Neural cell (in vitro differentiated cells): ENCODE measurements at regions not wholly inside any gene's neighbourhood (a gene's known extent, or its start where the extent isn't known, plus 50 kb on each side); places are given as distances from the start of the nearest gene placed in this dataset.
"Not testable (repeated sequence)": the region's sequence is repeated elsewhere in the genome, so short reads cannot be mapped to it uniquely, and the experiment has no call there.

Experiments
- H2AFZ ChIP-seq: fragments of 200-600, 300-800 bp; sonication (generic), shearing (Covaris generic); 2 replicates; pipeline ENCODE4 v1.6.0; 2014; ENCODE audit warnings: low read depth, mild to moderate bottlenecking, antibody characterized with exemption, low read length, moderate library complexity
- H3F3A ChIP-seq: fragments of 200-600 bp; shearing (Covaris generic); 2 replicates; pipeline ENCODE4 v1.6.1; 2016; ENCODE audit warnings: mild to moderate bottlenecking, moderate library complexity, mixed read lengths, antibody characterized with exemption, low read length; ENCODE audit not compliant: insufficient read depth, poor library complexity, severe bottlenecking
- H3K27ac ChIP-seq: fragments of 200-600, 300-800 bp; sonication (generic), shearing (Covaris generic); 2 replicates; pipeline ENCODE4 v1.5.1; 2014; ENCODE audit warnings: mild to moderate bottlenecking, low read length, moderate library complexity
- H3K27me3 ChIP-seq: fragments of 300-800, 200-600 bp; sonication (generic), shearing (Covaris generic); 2 replicates; pipeline ENCODE4 v1.6.0; 2014; ENCODE audit warnings: mild to moderate bottlenecking, low read depth, low read length, moderate library complexity; ENCODE audit not compliant: insufficient read depth
- H3K36me3 ChIP-seq: fragments of 300-800, 200-600 bp; sonication (generic), shearing (Covaris generic); 2 replicates; pipeline ENCODE4 v1.5.1; 2014; ENCODE audit warnings: mild to moderate bottlenecking, antibody characterized with exemption, low read length, moderate library complexity; ENCODE audit not compliant: insufficient read depth
- H3K4me2 ChIP-seq: fragments of 300-800, 200-600 bp; sonication (generic), shearing (Covaris generic); 2 replicates; pipeline ENCODE4 v1.6.0; 2014; ENCODE audit warnings: mild to moderate bottlenecking, low read length
- H3K4me3 ChIP-seq: fragments of 300-800, 200-600 bp; sonication (generic), shearing (Covaris generic); 2 replicates; pipeline ENCODE4 v1.5.1; 2014; ENCODE audit warnings: mild to moderate bottlenecking, low read length, moderate library complexity
- H3K79me2 ChIP-seq: fragments of 200-600 bp; shearing (Covaris generic); replicated peaks from 2 replicates; pipeline ENCODE4 v1.6.0; 2014; ENCODE audit warnings: mild to moderate bottlenecking, low read length, moderate library complexity; ENCODE audit not compliant: insufficient read depth
- H3K9ac ChIP-seq: fragments of 300-800, 200-600 bp; sonication (generic), shearing (Covaris generic); 2 replicates; pipeline ENCODE4 v1.6.1; 2016; ENCODE audit warnings: mild to moderate bottlenecking, low read length, mixed read lengths
- H3K9me2 ChIP-seq: fragments of 200-600 bp; shearing (Covaris generic); 2 replicates; pipeline ENCODE4 v1.6.1; 2016; ENCODE audit warnings: mild to moderate bottlenecking, low read length, mixed read lengths; ENCODE audit not compliant: insufficient read depth
- H3K9me3 ChIP-seq: fragments of 200-600, 300-800 bp; sonication (generic), shearing (Covaris generic); 2 replicates; pipeline ENCODE4 v1.6.1; 2016; ENCODE audit warnings: mild to moderate bottlenecking, mixed run types, low read length, moderate library complexity, mixed read lengths
- H4K20me1 ChIP-seq: fragments of 200-600 bp; shearing (Covaris generic); 2 replicates; pipeline ENCODE4 v1.6.1; 2016; ENCODE audit warnings: mild to moderate bottlenecking, mixed run types; ENCODE audit not compliant: insufficient read depth
- CTCF ChIP-seq: fragments of 450-650 bp; IDR thresholded peaks from 2 replicates; pipeline ENCODE4 v1.5.1; 2014; ENCODE audit warnings: antibody characterized with exemption, mild to moderate bottlenecking, moderate library complexity; ENCODE audit not compliant: poor library complexity, severe bottlenecking
- EP300 ChIP-seq: fragments of 450-650 bp; conservative IDR thresholded peaks from 2 replicates; pipeline ENCODE4 v1.6.1; 2014; ENCODE audit warnings: antibody characterized with exemption, mild to moderate bottlenecking, moderate library complexity; ENCODE audit not compliant: poor library complexity, severe bottlenecking
- EZH2 ChIP-seq: fragments of 200-600, 300-800 bp; shearing (Covaris generic), sonication (generic); IDR thresholded peaks from 2 replicates; pipeline ENCODE4 v1.6.1; 2014; ENCODE audit warnings: antibody characterized with exemption, low read length, borderline replicate concordance, mild to moderate bottlenecking; ENCODE audit not compliant: insufficient read depth, poor library complexity, severe bottlenecking
- MXI1 ChIP-seq: fragments of 450-650 bp; conservative IDR thresholded peaks from 2 replicates; pipeline ENCODE4 v1.6.1; 2014; ENCODE audit warnings: antibody characterized with exemption, mild to moderate bottlenecking; ENCODE audit not compliant: poor library complexity, severe bottlenecking
- POLR2AphosphoS5 ChIP-seq: IDR thresholded peaks from 2 replicates; pipeline ENCODE4 v1.6.1; 2012
- RAD21 ChIP-seq: fragments of 450-650 bp; conservative IDR thresholded peaks from 2 replicates; pipeline ENCODE4 v1.6.1; 2014; ENCODE audit warnings: antibody characterized with exemption, mild to moderate bottlenecking, moderate library complexity
- REST ChIP-seq: IDR thresholded peaks from 2 replicates; pipeline ENCODE4 v1.6.1; 2012; ENCODE audit warnings: borderline replicate concordance
- SMC3 ChIP-seq: fragments of 450-650 bp; conservative IDR thresholded peaks from 2 replicates; pipeline ENCODE4 v1.6.1; 2014; ENCODE audit warnings: antibody characterized with exemption, mild to moderate bottlenecking, moderate library complexity; ENCODE audit not compliant: poor library complexity
- TAF1 ChIP-seq: IDR thresholded peaks from 2 replicates; pipeline ENCODE4 v1.6.1; 2012; ENCODE audit warnings: low read depth

- Histone ChIP-seq H3K27me3 (no peaks in the 10 kb centered on the region), H3K9me2 (no peaks in the 10 kb centered on the region), H2AFZ (no peak overlapping the region), H3K27ac (no peak overlapping the region), H3K4me3 (no peak overlapping the region), H3K79me2 (no peaks in the 10 kb centered on the region), H3K9me3 (no peaks in the 10 kb centered on the region), H4K20me1 (no peaks in the 10 kb centered on the region), H3K9ac (no peak overlapping the region), H3K36me3 (no peaks in the 10 kb centered on the region), H3F3A (no peaks in the 10 kb centered on the region), H3K4me2 (no peak overlapping the region)
- no peak for TF ChIP-seq TAF1
- no peak for TF ChIP-seq CTCF
- TF ChIP-seq REST = no peak
- TF ChIP-seq SMC3 = no peak
- no peak for TF ChIP-seq POLR2AphosphoS5
- TF ChIP-seq EP300 = no peak
- TF ChIP-seq EZH2 = no peak
- no peak for TF ChIP-seq MXI1
- no peak for TF ChIP-seq RAD21
These were observed 110.9 kb upstream of the BASP1 start for GRCh38 chr5:17106521-17106920.

GRCh38 chr5:17112091-17112716 is 105.2 kb upstream of the BASP1 start:
- H3K27me3 ChIP-seq, H3K9me3 ChIP-seq, H3K9ac ChIP-seq, H3K79me2 ChIP-seq, H3K9me2 ChIP-seq, H3F3A ChIP-seq, H3K36me3 ChIP-seq, H2AFZ ChIP-seq, H4K20me1 ChIP-seq, H3K4me3 ChIP-seq, H3K27ac ChIP-seq, H3K4me2 ChIP-seq: not testable (repeated sequence)
